GM19455 (cell line): ENCODE measurements at regions not wholly inside any gene's neighbourhood (a gene's known extent, or its start where the extent isn't known, plus 50 kb on each side); places are given as distances from the start of the nearest gene placed in this dataset.
A peak's percentile ranks its signal among the peaks of the same experiment; 100 is the strongest.

Experiments used
- ATAC-seq: cut with Tn5 transposase; IDR thresholded peaks from one replicate; pipeline ENCODE4 v1.9.1; 2021; ENCODE audit not compliant: unreplicated experiment

DNA sequence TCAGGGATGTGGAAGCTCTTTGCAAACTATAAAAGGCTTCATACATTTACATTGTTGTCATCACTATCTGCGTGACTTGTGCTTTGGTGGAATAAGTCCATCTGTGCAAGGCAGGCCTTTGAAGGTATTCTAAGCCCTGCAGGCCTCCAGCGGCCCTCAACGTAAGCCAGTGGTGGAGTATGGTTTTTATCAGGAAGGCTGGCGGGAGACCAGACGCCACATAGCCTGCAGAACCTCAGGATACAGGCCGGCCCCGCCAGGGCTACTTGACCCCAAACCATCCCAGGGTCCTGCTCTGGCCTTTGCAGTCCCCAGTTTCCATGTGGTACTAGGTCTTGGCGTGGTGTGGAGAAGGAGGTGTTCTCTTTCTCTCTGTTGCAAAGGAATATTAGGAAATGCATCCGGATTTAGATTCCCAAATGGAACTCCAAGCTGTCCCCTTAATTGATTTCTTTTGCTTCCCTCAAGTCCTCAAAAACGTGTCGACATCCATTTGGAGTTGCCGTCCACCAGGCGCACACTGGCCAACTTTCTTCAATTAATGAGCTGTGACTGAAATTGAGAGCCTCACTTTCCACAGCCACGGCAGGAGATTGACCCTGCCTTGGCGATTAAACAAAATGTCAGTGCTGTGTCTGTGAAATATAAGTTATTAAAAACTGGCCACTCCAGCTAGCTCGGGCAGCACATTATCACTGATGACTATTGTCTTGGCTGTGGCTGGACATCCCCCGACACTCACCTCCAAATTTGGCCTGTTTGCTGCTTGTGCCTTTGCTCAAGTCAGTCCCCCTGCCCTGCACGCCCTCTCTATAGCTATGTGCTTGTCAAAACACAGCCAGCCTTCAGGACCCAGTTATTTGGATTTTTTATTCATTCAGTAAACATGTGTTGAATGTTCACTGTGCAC lies 239.8 kb upstream of the TLE3 start:
- ATAC-seq: no peak

DNA sequence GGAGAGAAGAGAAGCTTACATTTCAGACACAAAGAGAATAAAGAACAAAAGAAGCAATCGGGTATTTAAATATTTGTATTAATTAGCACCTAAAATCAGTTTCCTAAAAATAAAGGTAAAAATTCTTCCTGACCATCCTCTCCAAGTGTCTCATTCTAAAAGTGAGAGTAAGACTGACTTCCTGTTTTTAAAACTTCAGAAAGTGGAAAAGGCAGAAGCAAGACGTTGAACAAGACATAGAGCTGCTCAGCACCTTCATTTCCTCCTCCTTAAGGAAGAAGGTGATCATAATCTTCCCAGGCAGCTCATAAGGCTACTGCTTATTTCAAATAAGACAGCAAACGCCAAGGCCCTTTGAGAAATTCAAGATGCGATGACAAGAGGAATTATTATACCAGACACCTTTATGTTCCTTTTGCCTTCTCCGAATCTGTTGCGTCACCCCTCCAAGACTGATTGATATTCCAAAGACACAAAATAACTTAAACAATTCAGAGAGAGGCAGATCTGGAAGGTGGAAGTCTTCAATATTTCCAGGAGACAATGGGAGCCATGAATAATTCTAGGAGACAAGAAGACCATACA lies 238.8 kb upstream of the TLE3 start:
- ATAC-seq: no peak

DNA sequence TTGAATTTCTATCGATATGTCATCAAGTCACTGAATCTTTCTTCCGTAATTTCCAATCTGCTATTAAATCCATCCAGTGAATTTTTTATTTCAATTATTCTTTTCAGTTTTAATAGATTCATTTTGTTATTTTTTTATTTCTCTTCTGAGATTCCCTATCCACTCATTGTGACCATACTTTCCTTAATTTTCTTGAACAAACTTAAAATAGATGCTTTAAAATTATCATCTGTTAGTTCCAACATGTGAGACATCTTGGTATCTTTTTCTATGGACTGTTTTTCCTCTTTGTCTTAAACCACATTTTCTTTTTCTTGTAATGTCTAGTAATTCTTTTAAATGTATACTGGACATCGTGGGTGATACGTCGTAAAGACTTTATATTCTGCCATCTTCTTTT lies 236.6 kb upstream of the TLE3 start:
- no peak for ATAC-seq

DNA sequence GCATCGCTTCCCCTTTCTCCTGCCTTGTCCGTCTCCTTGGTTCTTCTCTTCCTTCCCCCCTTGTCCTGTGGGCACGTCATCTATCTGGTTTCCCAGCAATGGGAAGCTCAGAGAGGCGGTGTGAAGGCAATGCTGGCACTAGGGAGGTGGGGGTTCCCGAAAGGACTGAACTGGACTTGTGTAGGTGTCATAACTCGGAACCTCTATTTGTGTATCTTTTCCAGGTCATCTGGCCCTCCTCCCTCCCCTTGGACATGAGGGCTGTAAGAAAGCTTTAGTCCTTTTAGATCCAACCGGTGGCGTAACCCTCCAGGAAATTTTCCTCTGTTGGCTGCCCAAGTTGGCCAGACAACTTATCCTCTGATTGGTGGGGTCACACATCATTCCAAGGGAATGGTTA lies 231.5 kb upstream of the TLE3 start:
- ATAC-seq: no peak

DNA sequence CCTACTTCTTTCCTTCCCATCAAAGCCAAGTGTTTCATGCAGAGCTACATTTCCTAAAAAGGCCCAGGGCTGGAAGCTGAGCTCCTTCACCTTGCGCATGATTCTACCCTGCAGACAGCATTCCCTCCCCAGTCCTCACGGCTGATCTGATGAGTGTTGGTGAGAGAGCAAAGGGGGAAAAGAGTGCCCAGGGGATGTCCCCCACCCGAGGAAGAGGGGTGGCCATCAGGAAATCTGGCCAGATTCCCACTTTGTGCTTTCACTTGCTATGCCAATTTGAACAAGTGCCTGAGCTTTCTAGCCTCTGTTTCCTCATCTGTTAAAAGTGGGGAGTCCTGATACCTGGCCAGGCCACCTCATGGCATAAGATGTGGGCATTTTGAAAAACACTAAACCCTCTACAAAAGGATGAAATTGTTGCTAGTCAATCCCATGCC lies 231.0 kb upstream of the TLE3 start:
- no peak for ATAC-seq

DNA sequence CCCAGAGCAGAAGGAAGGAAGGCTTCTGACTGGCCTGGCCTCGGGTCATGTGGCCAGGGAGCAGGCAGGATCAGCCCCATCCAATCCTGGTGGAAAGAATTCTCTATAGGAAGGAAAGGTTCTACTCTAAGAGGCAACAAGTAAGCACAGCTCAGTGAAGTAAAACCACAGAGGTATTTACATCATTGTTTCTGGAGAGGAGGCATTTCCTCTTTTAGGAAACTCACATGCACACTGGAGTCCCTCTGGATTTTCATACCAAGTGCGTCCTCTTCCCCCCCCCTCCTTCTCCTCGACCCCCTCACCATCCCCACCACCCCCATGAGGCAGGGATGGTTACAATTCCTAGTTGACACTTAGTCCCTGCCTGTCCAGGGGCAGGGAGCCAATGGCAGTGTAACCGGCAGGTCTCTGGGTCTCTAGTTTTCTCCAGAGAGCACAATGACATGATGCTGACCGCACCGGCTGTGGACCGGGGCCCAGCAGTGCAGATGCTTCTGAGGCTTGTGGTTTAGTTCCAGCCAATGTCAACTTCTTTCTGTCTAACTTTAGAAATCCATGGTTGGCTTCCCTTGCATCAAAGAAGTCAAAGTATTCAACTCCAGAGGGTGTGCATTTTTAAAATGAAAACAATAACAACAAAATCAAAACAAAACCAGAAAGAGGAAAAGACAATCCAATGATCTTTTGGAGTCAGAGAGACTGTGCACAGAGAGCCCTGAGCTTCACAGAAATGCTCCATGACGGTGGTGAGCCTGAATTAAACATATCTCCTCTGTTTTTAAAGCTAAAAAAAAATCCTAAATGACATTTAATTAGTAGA lies 230.3 kb upstream of the TLE3 start:
- no peak for ATAC-seq

DNA sequence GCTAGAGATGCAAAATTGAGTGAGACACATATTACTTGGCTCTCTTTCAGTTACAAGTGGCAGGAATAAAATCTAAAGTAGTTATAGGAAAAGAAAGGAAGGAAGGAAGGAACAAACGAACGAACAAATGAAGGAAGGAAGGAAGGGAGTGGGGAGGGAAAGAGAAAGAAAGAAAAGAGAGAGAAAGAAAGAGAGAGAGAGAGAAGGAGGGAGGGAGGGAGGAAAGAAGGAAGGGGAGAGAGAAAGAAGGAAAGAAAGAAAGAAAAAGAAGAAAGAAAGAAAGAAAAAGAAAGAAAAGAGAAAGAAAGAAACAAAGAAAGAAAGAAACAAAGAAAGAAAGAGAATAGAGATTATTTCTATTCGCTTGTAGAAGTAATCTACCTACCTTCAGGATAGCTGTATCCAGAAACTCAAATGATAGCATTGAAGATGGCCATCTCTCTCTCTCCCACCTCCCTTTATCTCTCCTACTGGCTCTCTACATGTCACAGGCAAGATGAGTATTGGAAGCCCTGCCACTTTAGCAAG lies 229.7 kb upstream of the TLE3 start:
- ATAC-seq: no peak

DNA sequence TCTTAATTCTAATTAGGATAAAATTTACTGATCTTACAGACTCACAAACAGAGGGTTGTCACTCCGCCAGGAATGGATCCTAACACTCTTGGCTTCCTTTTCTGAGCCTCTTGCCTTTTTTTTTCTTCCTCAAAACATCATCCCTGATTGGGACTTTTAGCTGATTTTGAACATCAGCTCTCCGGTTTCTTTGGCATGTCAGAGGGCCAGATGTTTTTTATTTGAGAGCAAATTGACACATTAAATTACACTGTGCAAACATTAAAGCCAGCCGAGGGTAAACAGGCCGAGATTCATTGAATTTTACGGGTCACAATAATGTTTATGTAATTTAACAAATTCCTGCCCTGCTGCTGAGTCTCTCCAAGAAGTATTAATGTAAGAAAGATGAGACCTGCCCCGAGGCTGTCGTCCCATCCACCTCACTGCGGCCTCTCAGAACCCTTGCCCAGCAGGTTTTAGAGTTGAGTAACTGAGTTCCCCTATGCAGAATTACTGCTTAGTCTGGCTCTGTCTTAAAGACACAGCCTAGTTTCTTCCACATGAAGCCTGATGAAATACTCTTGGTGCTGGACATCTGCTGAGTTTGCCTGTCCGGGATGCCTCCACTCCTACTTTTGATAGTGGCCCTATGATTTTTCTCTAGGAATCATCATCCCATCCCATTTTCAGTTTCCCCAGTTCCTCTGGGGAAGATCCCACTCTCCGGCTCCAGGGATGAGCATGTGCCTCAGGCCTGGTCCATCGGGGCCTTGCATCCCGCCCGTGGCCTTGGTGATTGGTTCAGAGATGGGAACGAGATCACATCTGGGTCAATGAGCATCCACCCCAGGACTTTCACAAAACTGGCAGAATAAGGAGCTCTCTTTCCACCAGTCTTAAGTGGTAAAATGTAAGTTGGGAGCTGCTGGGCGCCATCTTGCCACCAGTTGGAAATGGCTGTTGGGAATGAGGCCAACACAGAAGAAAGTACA lies 226.6 kb upstream of the TLE3 start:
- no peak for ATAC-seq

DNA sequence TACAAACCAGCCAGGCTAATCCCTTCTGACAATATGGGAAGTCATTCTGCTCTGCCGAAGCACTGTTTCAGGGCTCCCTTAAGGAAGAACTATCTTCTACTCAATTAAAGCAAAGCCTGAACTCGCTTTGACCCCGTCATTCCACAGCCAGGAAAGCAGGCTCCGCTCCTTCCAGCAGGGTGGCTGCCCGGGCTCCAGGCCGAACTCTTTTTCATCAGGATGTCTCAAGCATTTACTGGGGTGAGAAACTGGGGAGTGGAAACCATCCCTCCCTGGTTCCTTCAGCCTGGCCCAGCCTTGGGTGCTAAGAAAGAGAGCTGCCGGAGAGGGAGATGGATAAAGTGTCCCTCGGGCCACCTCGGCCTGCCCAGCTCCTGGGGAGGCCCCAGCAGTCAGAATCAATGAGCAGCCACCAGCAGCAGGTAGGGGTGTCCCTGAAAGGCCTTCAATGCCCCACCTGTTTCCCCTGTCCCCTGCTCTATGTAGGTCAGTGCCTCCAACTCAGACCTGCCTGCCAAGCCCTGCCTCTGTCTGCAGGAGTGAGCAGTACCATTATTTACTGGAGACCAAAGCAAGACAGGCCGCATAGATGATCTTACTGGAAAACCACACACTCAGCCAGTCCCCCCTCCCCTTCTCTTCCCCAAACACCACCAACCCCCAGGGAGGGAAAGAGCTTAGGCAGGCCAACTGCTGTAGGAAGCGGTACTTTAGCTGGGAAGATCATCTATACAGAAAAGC lies 225.6 kb upstream of the TLE3 start:
- ATAC-seq: no peak

DNA sequence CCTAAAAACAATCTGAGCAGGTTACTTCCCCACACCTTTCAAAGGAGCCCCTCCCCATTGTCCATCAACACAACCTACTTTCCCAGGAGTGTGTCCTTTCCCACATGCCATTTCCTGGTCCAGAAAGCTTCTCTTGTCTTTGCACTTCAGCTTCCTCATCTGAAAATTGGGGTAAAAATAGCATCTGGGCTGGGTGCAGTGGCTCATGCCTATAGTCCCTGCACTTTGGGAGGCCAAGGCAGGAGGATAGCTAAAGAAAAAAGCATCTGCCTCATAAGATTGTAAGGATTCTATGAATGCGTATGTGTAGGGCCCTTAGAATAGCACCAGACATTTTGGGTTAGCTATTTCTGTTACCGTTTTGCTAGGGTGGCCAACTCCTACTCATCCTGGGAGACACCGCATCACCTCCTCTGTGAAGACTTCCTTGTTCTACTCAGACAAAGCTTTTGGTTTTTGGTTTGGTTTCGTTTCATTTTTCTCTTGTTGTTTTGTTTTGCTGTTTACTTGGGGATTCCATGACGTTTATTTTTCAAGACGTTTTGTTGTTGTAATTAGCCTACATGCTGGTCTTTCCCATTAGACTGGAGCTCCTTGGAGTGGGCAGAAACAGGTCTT lies 224.4 kb upstream of the TLE3 start:
- ATAC-seq: no peak

DNA sequence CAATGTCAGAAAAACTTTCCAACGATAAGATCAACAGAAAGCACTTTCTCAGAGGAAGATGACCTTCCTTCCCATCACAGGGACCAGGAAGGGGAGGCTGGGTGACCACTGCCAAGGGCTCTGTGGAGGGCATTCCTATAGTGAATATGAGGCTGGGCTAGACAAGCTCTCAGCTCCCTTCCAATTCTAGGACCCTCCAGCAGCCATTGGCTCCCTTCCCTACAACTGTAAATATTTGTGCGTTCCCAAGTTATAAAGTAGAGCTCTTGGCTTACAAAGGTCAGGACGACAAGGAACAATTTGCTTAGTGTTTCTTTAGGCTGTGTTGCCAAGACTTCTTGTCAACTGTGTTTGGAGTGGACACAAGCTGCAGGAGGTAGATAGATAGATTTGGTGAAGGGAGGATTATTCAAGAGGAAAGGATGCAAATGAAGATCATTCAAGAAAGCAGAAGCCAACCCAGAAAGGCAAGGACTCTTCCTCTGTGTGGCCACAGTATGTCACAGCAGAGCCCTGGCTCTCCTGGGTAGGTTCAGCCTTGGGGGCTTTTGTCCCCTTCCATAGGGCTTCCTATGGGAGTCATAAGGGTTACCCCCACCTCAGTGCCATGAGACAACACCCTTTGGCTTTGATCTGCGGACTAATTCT lies 223.6 kb upstream of the TLE3 start:
- no peak for ATAC-seq

DNA sequence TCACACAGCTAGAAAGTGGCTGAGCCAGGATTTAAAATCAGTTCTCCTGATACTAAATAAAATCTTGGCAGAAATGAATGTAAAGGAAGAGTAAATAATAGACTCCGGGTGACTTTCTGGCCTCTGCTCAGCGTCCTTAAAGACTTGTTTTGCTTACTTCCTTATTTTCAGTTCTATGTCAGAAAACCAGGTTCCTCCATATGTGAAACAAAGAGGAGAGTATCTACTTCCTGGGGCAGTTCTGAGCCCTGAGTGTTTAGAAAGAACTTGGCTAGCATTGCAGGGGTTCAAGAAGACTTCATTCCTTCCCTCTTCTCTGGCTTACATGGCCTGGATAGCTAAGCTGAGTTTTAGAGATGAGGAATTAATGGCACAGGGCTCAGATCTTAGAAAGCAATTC lies 222.8 kb upstream of the TLE3 start:
- ATAC-seq: no peak

DNA sequence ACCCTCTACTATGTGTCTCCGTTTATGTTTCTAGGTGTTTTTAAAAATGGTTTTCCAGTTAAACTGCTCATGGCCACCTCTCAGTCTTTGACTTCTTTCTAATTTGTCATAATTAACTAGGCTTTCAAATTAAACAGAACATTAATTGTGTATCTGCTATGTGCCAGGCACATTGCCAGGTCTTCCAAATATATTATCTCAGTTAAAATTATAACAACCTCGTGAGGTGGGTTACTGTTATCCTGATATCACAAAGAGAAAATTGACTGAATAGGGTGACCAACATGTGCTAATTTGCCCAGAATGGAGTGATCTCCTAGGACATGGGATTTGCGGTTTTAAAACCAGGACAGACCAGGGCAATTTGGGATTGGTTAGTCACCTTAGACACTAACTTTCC lies 222.4 kb upstream of the TLE3 start:
- no peak for ATAC-seq

DNA sequence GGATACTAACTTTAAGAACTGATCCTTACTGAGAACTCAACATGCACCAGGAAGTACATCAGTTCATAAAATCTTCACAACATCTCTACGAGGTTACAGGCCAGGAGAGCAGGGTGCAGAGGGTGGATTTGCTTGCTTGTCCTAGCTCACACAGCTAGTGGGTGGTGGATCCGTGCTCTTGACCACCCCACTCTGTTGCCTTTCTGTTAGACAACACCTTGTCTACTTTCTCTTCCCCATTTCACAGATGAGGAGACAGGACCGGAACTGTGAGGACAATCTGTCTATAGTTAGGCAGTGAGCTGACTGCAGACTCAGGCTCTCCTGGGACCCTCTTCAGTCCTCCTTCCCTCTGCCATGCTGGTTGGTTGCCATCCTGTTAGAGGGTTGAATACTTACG lies 221.7 kb upstream of the TLE3 start:
- ATAC-seq: peak; percentile 80

DNA sequence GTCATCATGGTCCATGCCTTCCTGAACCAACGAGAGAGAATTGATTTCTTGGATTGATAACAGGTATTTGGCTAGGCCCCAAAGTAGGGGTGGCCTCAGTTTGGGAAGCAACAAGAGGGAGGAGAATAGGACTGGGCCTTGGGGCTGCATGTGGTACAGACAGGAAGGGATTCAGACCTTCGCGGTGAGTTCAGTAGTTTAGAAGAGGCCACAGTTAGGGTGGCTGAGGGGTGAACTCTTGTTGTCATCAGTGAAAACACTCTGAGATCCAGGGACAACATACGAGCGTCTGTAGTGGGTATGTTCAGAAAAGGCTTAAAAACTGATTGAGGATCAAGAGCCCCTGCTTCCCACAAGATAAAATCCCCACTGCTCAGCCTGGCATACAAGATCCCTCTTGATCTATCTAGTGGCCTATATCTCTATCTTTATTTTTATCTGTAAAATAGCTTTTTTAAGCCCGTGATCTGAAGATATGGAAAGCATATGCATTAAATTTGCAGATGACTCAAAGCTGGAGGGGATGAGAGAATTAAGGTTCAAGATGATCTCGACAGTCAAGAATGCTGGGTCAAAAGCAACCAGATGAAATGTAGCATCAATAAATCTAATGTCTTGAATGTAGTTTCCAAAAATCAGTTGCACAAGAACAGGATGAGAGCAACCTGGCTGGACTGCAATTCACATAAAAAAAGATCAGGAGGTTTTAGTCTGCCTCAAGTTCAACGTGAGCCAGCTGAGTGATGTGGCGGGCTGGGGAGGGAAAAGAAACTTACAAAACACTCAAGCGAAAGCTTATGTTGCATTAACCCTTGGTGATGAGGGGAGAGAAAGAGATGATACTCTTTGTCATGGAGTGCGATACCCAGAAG lies 221.1 kb upstream of the TLE3 start:
- ATAC-seq: peak; percentile 35

DNA sequence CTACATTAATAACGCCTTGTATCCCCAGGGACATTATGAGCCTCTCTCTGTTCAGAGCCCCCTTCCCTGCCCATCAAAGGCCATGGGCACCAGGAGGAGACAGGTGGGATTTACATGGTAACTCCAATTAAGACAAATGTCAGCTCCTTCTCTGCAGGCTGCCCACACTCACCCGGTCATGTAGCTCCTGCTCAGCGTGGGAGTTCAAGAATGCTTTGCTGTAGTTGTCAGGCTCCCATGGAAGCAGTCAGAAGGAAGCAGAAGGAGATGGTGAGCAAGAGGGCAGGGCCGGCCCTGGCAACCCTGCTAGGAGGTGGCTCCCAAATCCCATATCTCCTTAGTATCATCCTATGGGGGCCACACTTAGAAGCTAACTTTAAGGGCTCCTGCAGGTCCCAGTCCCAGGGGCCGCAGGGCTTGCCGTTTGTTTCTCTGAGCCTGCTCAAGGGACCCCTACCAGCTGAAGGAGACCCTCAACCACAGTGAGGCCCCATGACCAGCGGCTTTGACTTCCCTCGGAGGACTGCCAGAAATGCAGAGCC lies 218.4 kb upstream of the TLE3 start:
- ATAC-seq: no peak

DNA sequence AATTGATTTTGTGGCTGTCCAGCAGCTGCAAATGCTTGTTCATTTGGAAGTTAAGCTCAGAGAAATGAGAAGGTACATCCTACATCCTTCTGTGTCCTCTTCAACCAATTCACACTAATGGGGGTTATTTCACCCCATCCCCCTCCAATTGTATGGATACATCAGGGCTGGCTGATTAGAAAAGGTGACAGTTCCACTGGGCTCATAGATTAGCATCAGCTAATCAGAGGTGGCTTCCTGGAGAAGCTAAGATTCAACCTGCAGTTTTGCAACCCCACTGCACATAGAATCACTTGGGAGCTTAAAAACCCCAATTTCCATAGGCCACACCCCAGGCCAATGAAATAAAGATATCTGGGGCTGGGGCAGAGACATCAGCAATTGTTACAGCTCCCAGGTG lies 217.7 kb upstream of the TLE3 start:
- no peak for ATAC-seq

DNA sequence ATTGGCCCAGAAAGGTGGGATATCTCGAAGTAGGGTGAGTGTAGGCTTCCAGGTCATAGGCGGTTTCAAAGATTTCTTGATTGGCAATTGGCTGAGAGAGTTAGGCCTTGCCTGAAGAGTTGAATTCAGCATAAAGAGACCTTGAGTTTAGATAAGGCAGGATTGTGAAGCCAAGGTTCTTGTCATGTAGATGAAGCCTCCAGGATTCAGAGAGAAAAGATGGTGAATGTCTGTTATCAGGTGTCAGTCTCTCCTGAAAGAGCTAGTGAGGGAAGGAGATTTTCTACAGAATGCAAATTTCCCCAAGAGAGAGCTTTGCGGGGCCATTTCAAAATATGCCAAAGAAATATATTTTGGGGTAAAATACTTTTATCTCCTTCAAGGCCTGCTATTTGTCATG lies 217.0 kb upstream of the TLE3 start:
- no peak for ATAC-seq
